H1 (cell line): ENCODE measurements at regions not wholly inside any gene's neighbourhood (a gene's known extent, or its start where the extent isn't known, plus 50 kb on each side); places are given as distances from the start of the nearest gene placed in this dataset.

Experiments used
- CTCF ChIA-PET: fragments of 300-600 bp; sonication (Branson Sonifier 250); formaldehyde crosslinking; loops from one replicate; lab custom pipeline; 2021; ENCODE audit not compliant: partially characterized antibody; lab: Charles Lee
- POLR2A ChIA-PET: fragments of 300-600 bp; sonication (Branson Sonifier 250); formaldehyde crosslinking; loops from one replicate; lab custom pipeline; 2021; ENCODE audit warnings: inconsistent platforms; ENCODE audit not compliant: partially characterized antibody; lab: Charles Lee
- DNase-seq, 2 experiments: peaks; one replicate each; pipeline versions ENCODE4 v3.0.0 to v3.0.0-alpha.2; 2010 to 2022; ENCODE audit warnings: low spot score in 2 of 2, low read depth in 1 of 2, mixed read lengths in 1 of 2
- FAIRE-seq: peaks from 2 replicates; lab custom pipeline; 2011; peaks lifted over from hg19 to GRCh38; lab: Jason Lieb, UNC
- H2AFZ ChIP-seq: 2 replicates; pipeline ENCODE4 v1.8.1; 2012; ENCODE audit warnings: low read length, inconsistent platforms
- H2AK5ac ChIP-seq: 2 replicates; pipeline ENCODE4 v1.6.1; 2013; ENCODE audit warnings: low read depth, low read length
- H2BK120ac ChIP-seq: replicated peaks from 2 replicates; pipeline ENCODE3; 2013; ENCODE audit warnings: low read depth, low read length, inconsistent platforms
- H2BK12ac ChIP-seq: 2 replicates; pipeline ENCODE4 v1.6.1; 2013; ENCODE audit warnings: low read depth, low read length
- H2BK15ac ChIP-seq: 2 replicates; pipeline ENCODE4 v1.6.1; 2013; ENCODE audit warnings: low read length
- H2BK20ac ChIP-seq: 2 replicates; pipeline ENCODE4 v1.6.1; 2013; ENCODE audit warnings: low read length
- H2BK5ac ChIP-seq: 2 replicates; pipeline ENCODE4 v1.6.1; 2013; ENCODE audit warnings: low read depth, low read length
- H3K14ac ChIP-seq: 2 replicates; pipeline ENCODE4 v1.6.1; 2013; ENCODE audit warnings: inconsistent platforms; ENCODE audit not compliant: insufficient read length
- H3K18ac ChIP-seq: 2 replicates; pipeline ENCODE4 v1.6.1; 2013; ENCODE audit warnings: low read length; ENCODE audit errors: extremely low read depth
- H3K23ac ChIP-seq: 2 replicates; pipeline ENCODE4 v1.6.1; 2013; ENCODE audit warnings: inconsistent platforms; ENCODE audit not compliant: insufficient read length
- H3K23me2 ChIP-seq: 2 replicates; pipeline ENCODE4 v1.6.1; 2013; ENCODE audit warnings: low read depth, low read length
- H3K27ac ChIP-seq: 2 replicates; pipeline ENCODE4 v1.6.1; 2011; ENCODE audit warnings: low read depth, low read length, inconsistent platforms
- H3K27me3 ChIP-seq, 4 experiments: replicated peaks in 1 of 4; 1 replicate in 1 of 4; 2 replicates in 3 of 4; pipeline versions ENCODE4 v1.6.1 to v1.8.1; 2011 to 2013; ENCODE audit warnings: low read length in 3 of 4, mild to moderate bottlenecking in 3 of 4, inconsistent platforms in 2 of 4, mixed read lengths in 2 of 4, moderate library complexity in 1 of 4; ENCODE audit not compliant: control insufficient read depth in 3 of 4, insufficient read depth in 3 of 4; ENCODE audit errors: extremely low read depth in 1 of 4
- H3K36me3 ChIP-seq, 4 experiments: 2 replicates each; pipeline versions ENCODE4 v1.6.1 to v1.8.1; 2011 to 2013; ENCODE audit warnings: mild to moderate bottlenecking in 4 of 4, low read length in 3 of 4, moderate library complexity in 2 of 4, control low read depth in 1 of 4, inconsistent platforms in 1 of 4; ENCODE audit not compliant: insufficient read depth in 4 of 4, control insufficient read depth in 2 of 4
- H3K4ac ChIP-seq: replicated peaks from 2 replicates; pipeline ENCODE3; 2013; ENCODE audit warnings: low read length, low read depth, mixed read lengths, inconsistent platforms; ENCODE audit not compliant: insufficient read length
- H3K4me1 ChIP-seq, 4 experiments: replicated peaks in 1 of 4; 1 replicate in 1 of 4; 2 replicates in 3 of 4; pipeline versions ENCODE4 v1.6.1 to v1.8.1; 2011 to 2013; ENCODE audit warnings: low read length in 3 of 4, inconsistent platforms in 2 of 4, mixed read lengths in 1 of 4; ENCODE audit not compliant: insufficient read depth in 4 of 4, control insufficient read depth in 3 of 4
- H3K4me2 ChIP-seq, 2 experiments: 2 replicates each; pipeline versions ENCODE4 v1.6.1 to v1.8.1; 2011 to 2013; ENCODE audit warnings: low read depth in 2 of 2, low read length in 2 of 2, control low read depth in 1 of 2, inconsistent platforms in 1 of 2, mild to moderate bottlenecking in 1 of 2; ENCODE audit not compliant: insufficient read depth in 1 of 2
- H3K4me3 ChIP-seq, 4 experiments: fragments of 200-600, 300-600 bp in 1 of 4; sonication (generic), shearing (Covaris generic), sonication (Bioruptor Twin) in 1 of 4; 2 replicates each; pipeline versions ENCODE4 v1.5.1 to v1.8.1; 2011 to 2016; ENCODE audit warnings: low read length in 4 of 4, low read depth in 3 of 4, control low read depth in 2 of 4, inconsistent platforms in 2 of 4, mild to moderate bottlenecking in 2 of 4, mixed read lengths in 1 of 4, moderate library complexity in 1 of 4; ENCODE audit not compliant: insufficient read depth in 2 of 4; ENCODE audit errors: extremely low read depth in 1 of 4
- H3K56ac ChIP-seq: replicated peaks from 2 replicates; pipeline ENCODE3; 2013; ENCODE audit warnings: low read depth, mild to moderate bottlenecking, mixed read lengths, low read length, inconsistent platforms; ENCODE audit not compliant: insufficient read length
- H3K79me1 ChIP-seq: 2 replicates; pipeline ENCODE4 v1.6.1; 2013; ENCODE audit warnings: low read depth, low read length, control low read depth
- H3K79me2 ChIP-seq, 2 experiments: 2 replicates each; pipeline versions ENCODE4 v1.6.1 to v1.8.1; 2012 to 2013; ENCODE audit warnings: low read length in 2 of 2, mild to moderate bottlenecking in 2 of 2, inconsistent platforms in 1 of 2; ENCODE audit not compliant: insufficient read depth in 2 of 2, control insufficient read depth in 1 of 2
- H3K9ac ChIP-seq, 4 experiments: replicated peaks in 1 of 4; 1 replicate in 1 of 4; 2 replicates in 3 of 4; pipeline versions ENCODE4 v1.6.1 to v1.8.1; 2011 to 2013; ENCODE audit warnings: low read depth in 3 of 4, low read length in 3 of 4, control low read depth in 2 of 4, mild to moderate bottlenecking in 2 of 4, moderate library complexity in 2 of 4, inconsistent platforms in 1 of 4; ENCODE audit errors: extremely low read depth in 1 of 4
- H3K9me3 ChIP-seq, 2 experiments: 2 replicates each; pipeline versions ENCODE4 v1.6.1 to v1.8.1; 2012 to 2013; ENCODE audit warnings: mild to moderate bottlenecking in 2 of 2, moderate library complexity in 2 of 2, control low read depth in 1 of 2, inconsistent platforms in 1 of 2, low read depth in 1 of 2, low read length in 1 of 2, mixed read lengths in 1 of 2; ENCODE audit not compliant: insufficient read depth in 2 of 2
- H4K20me1 ChIP-seq, 2 experiments: replicated peaks in 1 of 2; 2 replicates each; pipeline versions ENCODE3 to v1.8.1; 2011 to 2013; ENCODE audit warnings: inconsistent platforms in 2 of 2, low read length in 2 of 2, mild to moderate bottlenecking in 1 of 2; ENCODE audit not compliant: insufficient read depth in 2 of 2, control insufficient read depth in 1 of 2
- H4K5ac ChIP-seq: 2 replicates; pipeline ENCODE4 v1.6.1; 2013; ENCODE audit warnings: low read length, low read depth, mixed read lengths, inconsistent platforms; ENCODE audit not compliant: insufficient read length
- H4K8ac ChIP-seq: 2 replicates; pipeline ENCODE4 v1.8.0; 2013; ENCODE audit warnings: mild to moderate bottlenecking, moderate library complexity, low read length, inconsistent platforms; ENCODE audit not compliant: insufficient read depth; ENCODE audit errors: extremely low read depth
- H4K91ac ChIP-seq: replicated peaks from 2 replicates; pipeline ENCODE3; 2013; ENCODE audit warnings: low read length, mixed read lengths, inconsistent platforms; ENCODE audit not compliant: insufficient read length
- ASH2L ChIP-seq: fragments of 200-600, 300-600 bp; sonication (generic); IDR thresholded peaks from one replicate; pipeline ENCODE4 v1.7.1; 2017; ENCODE audit warnings: low read length
- ATF3 ChIP-seq: IDR thresholded peaks from 2 replicates; pipeline ENCODE4 v1.6.1; 2011; ENCODE audit warnings: low read depth, mild to moderate bottlenecking, low read length; ENCODE audit not compliant: insufficient read depth
- CBX8 ChIP-seq: fragments of 300-800, 300-1000 bp; sonication (generic); IDR thresholded peaks from 2 replicates; pipeline ENCODE4 v1.7.1; 2016; ENCODE audit warnings: low read depth, low read length, borderline replicate concordance
- CEBPB ChIP-seq: IDR thresholded peaks from 2 replicates; pipeline ENCODE4 v1.6.1; 2012; ENCODE audit warnings: low read depth, low read length
- CHD2 ChIP-seq: IDR thresholded peaks from 2 replicates; pipeline ENCODE4 v1.6.1; 2012; ENCODE audit warnings: low read length, improper control_type of control experiment
- EGR1 ChIP-seq: IDR thresholded peaks from 2 replicates; pipeline ENCODE4 v1.6.1; 2011; ENCODE audit warnings: low read depth, low read length, borderline replicate concordance
- EZH2 ChIP-seq: fragments of 200-600 bp; sonication (generic); IDR thresholded peaks from 2 replicates; pipeline ENCODE4 v1.7.1; 2012; ENCODE audit warnings: low read depth, mild to moderate bottlenecking, moderate library complexity, low read length, inconsistent platforms; ENCODE audit not compliant: severe bottlenecking
- FOSL1 ChIP-seq: IDR thresholded peaks from 2 replicates; pipeline ENCODE4 v1.6.1; 2011; ENCODE audit warnings: mild to moderate bottlenecking, low read depth, low read length, moderate library complexity; ENCODE audit not compliant: insufficient read depth
- HDAC2 ChIP-seq, 2 experiments: fragments of 300-600 bp in 1 of 2; sonication (generic) in 1 of 2; IDR thresholded peaks; 2 replicates each; pipeline ENCODE4 v1.6.1; 2011 to 2012; ENCODE audit warnings: low read depth in 2 of 2, low read length in 2 of 2, mild to moderate bottlenecking in 2 of 2, moderate library complexity in 2 of 2, borderline replicate concordance in 1 of 2, inconsistent platforms in 1 of 2
- KDM1A ChIP-seq: fragments of 200-600, 300-600 bp; sonication (generic); IDR thresholded peaks from 2 replicates; pipeline ENCODE4 v1.7.1; 2016; ENCODE audit warnings: mild to moderate bottlenecking, low read length, borderline replicate concordance
- KDM4A ChIP-seq: IDR thresholded peaks from one replicate; pipeline ENCODE4 v1.7.1; 2012; ENCODE audit warnings: low read depth, mild to moderate bottlenecking, moderate library complexity, low read length, inconsistent platforms; ENCODE audit not compliant: severe bottlenecking
- MAX ChIP-seq: IDR thresholded peaks from 2 replicates; pipeline ENCODE4 v1.6.1; 2012; ENCODE audit warnings: inconsistent platforms
- RAD21 ChIP-seq, 2 experiments: IDR thresholded peaks in 1 of 2; conservative IDR thresholded peaks in 1 of 2; 2 replicates each; pipeline ENCODE4 v1.6.1; 2011; ENCODE audit warnings: low read depth in 2 of 2, low read length in 2 of 2, improper control_type of control experiment in 1 of 2, inconsistent platforms in 1 of 2, mild to moderate bottlenecking in 1 of 2, moderate library complexity in 1 of 2
- SIRT6 ChIP-seq: IDR thresholded peaks from one replicate; pipeline ENCODE4 v1.7.1; 2012; ENCODE audit warnings: low read length, inconsistent platforms
- WGBS, 2 experiments: shearing (Covaris generic) in 1 of 2; methylation state at CpG; one replicate each; pipeline versions ENCODE4 v1.1.6 to v1.1.7; 2013 to 2015; ENCODE audit warnings: low lambda C conversion rate in 2 of 2, mixed read lengths in 2 of 2, inconsistent platforms in 1 of 2, low coverage in 1 of 2, missing lambda C conversion rate in 1 of 2; ENCODE audit not compliant: insufficient replicate concordance in 2 of 2, insufficient coverage in 1 of 2, insufficient read length in 1 of 2; ENCODE audit errors: extremely low coverage in 1 of 2, missing lambda C conversion rate in 1 of 2; 5-methylcytosine and 5-hydroxymethylcytosine counted together

GRCh38 chr6:121925024-121925423 lies 474.4 kb upstream of the HSF2 start:
- FAIRE-seq, result no peak
- no peak overlapping the region for H3K27ac ChIP-seq
- H2AFZ ChIP-seq, result peak overlapping the region; percentile 51; the same call in 1 of the 2 replicates
- TF ChIP-seq MAX, result no peak
- TF ChIP-seq RAD21 (IDR thresholded peaks at IDR 0.05 in 1 of 2, conservative IDR thresholded peaks at IDR 0.05 in 1 of 2; ENCODE audit: low read depth in 2 of 2, low read length in 2 of 2), result no peak
- no peak for TF ChIP-seq ATF3
- TF ChIP-seq CHD2, result no peak
- TF ChIP-seq EGR1, result no peak
- no peak for TF ChIP-seq CEBPB
- TF ChIP-seq EZH2, result no peak
- no peak for TF ChIP-seq ASH2L
- no peak for TF ChIP-seq KDM1A
- TF ChIP-seq CBX8, result no peak
- TF ChIP-seq FOSL1, result no peak
- TF ChIP-seq KDM4A, result no peak
- TF ChIP-seq SIRT6, result no peak
- no peak for TF ChIP-seq HDAC2 (IDR thresholded peaks at IDR 0.05; ENCODE audit: borderline replicate concordance in 1 of 2, low read depth in 2 of 2, low read length in 2 of 2)

More at GRCh38 chr6:121925024-121925423, 474.4 kb upstream of the HSF2 start:
- H2BK12ac ChIP-seq, result no peak overlapping the region
- no peaks in the 10 kb centered on the region for H3K79me2 ChIP-seq
- no peak overlapping the region for H4K5ac ChIP-seq
- H3K23me2 ChIP-seq, result no peaks in the 10 kb centered on the region
- H3K14ac ChIP-seq, result no peak overlapping the region
- H2BK15ac ChIP-seq, result no peak overlapping the region
- no peaks in the 10 kb centered on the region for H4K20me1 ChIP-seq
- 100% methylated on average over 1 of the region's 1 CpG; no CpG with 5 or more reads in 1 of the 2 experiments for WGBS, 2 experiments
- no peak overlapping the region for H4K8ac ChIP-seq
- H3K79me1 ChIP-seq, result no peaks in the 10 kb centered on the region
- H2AK5ac ChIP-seq, result no peak overlapping the region
- CTCF ChIA-PET, result interaction anchor here (0.5 to 1.0 kb wide), 2 partner anchors 34 to 75 kb away, joined by 3 read pairs; no protein-coding TSS in a partner anchor
- H3K56ac ChIP-seq, result no peak overlapping the region
- H3K9ac ChIP-seq, result no peak overlapping the region
- no peak overlapping the region for H2BK20ac ChIP-seq
- H3K4ac ChIP-seq, result no peak overlapping the region
- POLR2A ChIA-PET, result no interaction called here
- no peak overlapping the region for H3K4me3 ChIP-seq
- no peaks in the 10 kb centered on the region for H3K36me3 ChIP-seq
- H3K4me1 ChIP-seq, result peaks cover 0 to 10% (median 2%) of the 10 kb centered on the region in 4 experiments; a peak in 2 of 7 replicates
- H3K9me3 ChIP-seq, result no peaks in the 10 kb centered on the region
- H3K4me2 ChIP-seq, result no peak overlapping the region
- no peak overlapping the region for H2BK120ac ChIP-seq
- no peak overlapping the region for H4K91ac ChIP-seq
- H3K27me3 ChIP-seq, result no peaks in the 10 kb centered on the region
- no peak overlapping the region for H2BK5ac ChIP-seq
- no peak overlapping the region for H3K23ac ChIP-seq
- no peak for DNase-seq
- H3K18ac ChIP-seq, result no peak overlapping the region
